IMR-90 (cell line): ENCODE measurements at regions not wholly inside any gene's neighbourhood (a gene's known extent, or its start where the extent isn't known, plus 50 kb on each side); places are given as distances from the start of the nearest gene placed in this dataset.

ENCODE experiments used
- ATAC-seq: fragments of 200-7000 bp; cut with Tn5 transposase; 2 replicates; pipeline ENCODE4 v1.9.1; 2020; ENCODE audit warnings: low read depth, mild to moderate bottlenecking, moderate library complexity
- BruUV-seq: library from RNA; stranded (reverse); fragments of 400-500 nt; replicated peaks from 2 replicates; lab custom pipeline; 2021; lab: Mats Ljungman, UMichigan
- CTCF ChIA-PET: fragments of 300-600 bp; formaldehyde crosslinking; extraction: SDS; loops from one replicate; lab custom pipeline; 2021; ENCODE audit warnings: antibody characterized with exemption; lab: Yijun Ruan, JAX
- POLR2A ChIA-PET: fragments of 300-600 bp; sonication (Branson Sonifier 250); formaldehyde crosslinking; loops from one replicate; lab custom pipeline; 2022; ENCODE audit warnings: antibody characterized with exemption; ENCODE audit not compliant: unreplicated experiment; lab: Charles Lee
- DNase-seq: peaks from one replicate; pipeline ENCODE4 v3.0.0; 2013
- H2AFZ ChIP-seq: replicated peaks from 2 replicates; pipeline ENCODE3; 2013; ENCODE audit warnings: low read length, mild to moderate bottlenecking; ENCODE audit not compliant: poor library complexity
- H2AK5ac ChIP-seq: 2 replicates; pipeline ENCODE4 v1.6.1; 2013; ENCODE audit warnings: low read depth, low read length, inconsistent platforms
- H2AK9ac ChIP-seq: replicated peaks from 2 replicates; pipeline ENCODE3; 2013; ENCODE audit warnings: mild to moderate bottlenecking, low read depth, low read length, moderate library complexity; ENCODE audit not compliant: poor library complexity
- H2BK120ac ChIP-seq: 2 replicates; pipeline ENCODE4 v1.6.1; 2013; ENCODE audit warnings: low read depth, low read length, inconsistent platforms
- H2BK15ac ChIP-seq: 3 replicates; pipeline ENCODE4 v1.6.1; 2013; ENCODE audit warnings: low read depth, low read length, inconsistent platforms
- H2BK20ac ChIP-seq: 2 replicates; pipeline ENCODE4 v1.6.1; 2013; ENCODE audit warnings: low read depth, mild to moderate bottlenecking, inconsistent platforms, low read length, moderate library complexity
- H2BK5ac ChIP-seq: 2 replicates; pipeline ENCODE4 v1.6.1; 2013; ENCODE audit warnings: mild to moderate bottlenecking, low read depth, low read length, inconsistent platforms; ENCODE audit not compliant: poor library complexity, severe bottlenecking
- H3K14ac ChIP-seq: replicated peaks from 2 replicates; pipeline ENCODE4 v1.6.1; 2013; ENCODE audit warnings: low read depth, low read length, inconsistent platforms
- H3K18ac ChIP-seq: 2 replicates; pipeline ENCODE4 v1.6.1; 2013; ENCODE audit warnings: low read depth, low read length, control low read depth
- H3K23ac ChIP-seq: 2 replicates; pipeline ENCODE4 v1.6.1; 2013; ENCODE audit warnings: low read depth, low read length, inconsistent platforms
- H3K27ac ChIP-seq: 2 replicates; pipeline ENCODE4 v1.5.1; 2013; ENCODE audit warnings: mild to moderate bottlenecking, control low read depth, low read length; ENCODE audit not compliant: insufficient read depth
- H3K27me3 ChIP-seq: 2 replicates; pipeline ENCODE4 v1.6.1; 2013; ENCODE audit warnings: low read length; ENCODE audit not compliant: control insufficient read depth, insufficient read depth
- H3K36me3 ChIP-seq: 2 replicates; pipeline ENCODE4 v1.6.1; 2013; ENCODE audit warnings: low read length, mixed read lengths; ENCODE audit not compliant: control insufficient read depth, insufficient read depth
- H3K4ac ChIP-seq: 2 replicates; pipeline ENCODE4 v1.6.1; 2013; ENCODE audit warnings: low read depth, low read length, inconsistent platforms
- H3K4me1 ChIP-seq: 2 replicates; pipeline ENCODE4 v1.6.1; 2013; ENCODE audit warnings: low read length, mixed read lengths; ENCODE audit not compliant: control insufficient read depth, insufficient read depth
- H3K4me2 ChIP-seq: 2 replicates; pipeline ENCODE4 v1.6.1; 2013; ENCODE audit warnings: low read depth, mild to moderate bottlenecking, control low read depth, low read length, moderate library complexity
- H3K4me3 ChIP-seq: 2 replicates; pipeline ENCODE4 v1.5.1; 2013; ENCODE audit warnings: low read depth, mild to moderate bottlenecking, control low read depth, low read length, moderate library complexity; ENCODE audit not compliant: insufficient read depth
- H3K56ac ChIP-seq: 2 replicates; pipeline ENCODE4 v1.6.1; 2013; ENCODE audit warnings: low read length, inconsistent platforms; ENCODE audit not compliant: insufficient read depth; ENCODE audit errors: extremely low read depth
- H3K79me1 ChIP-seq, 2 experiments: 2 replicates each; pipeline ENCODE4 v1.6.1; 2013; ENCODE audit warnings: low read length in 2 of 2, inconsistent platforms in 1 of 2, low read depth in 1 of 2
- H3K9ac ChIP-seq: 2 replicates; pipeline ENCODE4 v1.6.1; 2013; ENCODE audit warnings: low read depth, low read length, control low read depth
- H3K9me1 ChIP-seq: 2 replicates; pipeline ENCODE4 v1.6.1; 2013; ENCODE audit warnings: low read length, inconsistent platforms; ENCODE audit not compliant: insufficient read depth
- H3K9me3 ChIP-seq: 2 replicates; pipeline ENCODE4 v1.6.1; 2013; ENCODE audit warnings: low read length; ENCODE audit not compliant: control insufficient read depth, insufficient read depth
- H4K20me1 ChIP-seq: 2 replicates; pipeline ENCODE4 v1.6.1; 2013; ENCODE audit warnings: low read length, inconsistent platforms; ENCODE audit not compliant: insufficient read depth
- H4K5ac ChIP-seq: 2 replicates; pipeline ENCODE4 v1.6.1; 2013; ENCODE audit warnings: mild to moderate bottlenecking, low read depth, low read length, control low read depth
- H4K8ac ChIP-seq, 2 experiments: 2 replicates each; pipeline ENCODE4 v1.6.1; 2013; ENCODE audit warnings: low read depth in 2 of 2, low read length in 2 of 2, control low read depth in 1 of 2, inconsistent platforms in 1 of 2
- H4K91ac ChIP-seq: 2 replicates; pipeline ENCODE4 v1.6.1; 2013; ENCODE audit warnings: low read depth, low read length, inconsistent platforms; ENCODE audit not compliant: insufficient read depth
- FOS ChIP-seq: fragments of 150-350 bp; IDR thresholded peaks from 2 replicates; pipeline ENCODE4 v1.6.1; 2016; ENCODE audit warnings: low read depth, low read length
- MAFK ChIP-seq: IDR thresholded peaks from 2 replicates; pipeline ENCODE4 v1.6.1; 2012; ENCODE audit warnings: low read depth, low read length, improper control_type of control experiment
- POLR2A ChIP-seq: IDR thresholded peaks from 2 replicates; pipeline ENCODE4 v1.6.1; 2012; ENCODE audit warnings: mild to moderate bottlenecking, low read depth, low read length
- RAD21 ChIP-seq: IDR thresholded peaks from 2 replicates; pipeline ENCODE4 v1.6.1; 2012; ENCODE audit warnings: low read length, improper control_type of control experiment
- whole genome bisulfite sequencing, 2 experiments: methylation state at CpG; one replicate each; pipeline versions ENCODE4 v1.1.5 to v1.1.7; 2013; ENCODE audit warnings: missing lambda C conversion rate in 2 of 2; ENCODE audit not compliant: insufficient read length in 1 of 2; ENCODE audit errors: extremely low coverage in 2 of 2; 5-methylcytosine and 5-hydroxymethylcytosine counted together
- dilution Hi-C: fragments of 300-500 bp; cut with HindIII; formaldehyde crosslinking; loops from one replicate; pipeline ENCODE4 v1.14.3; 2018; ENCODE audit warnings: low sequenced_read_pairs; ENCODE audit not compliant: unreplicated experiment
- in situ Hi-C: fragments of 300-500 bp; cut with MboI; formaldehyde crosslinking; loops from 3 replicates; pipeline ENCODE4 v1.14.3; 2019; ENCODE audit warnings: low sequenced_read_pairs, inconsistent platforms, mixed read lengths
- intact Hi-C: fragments of 100-400 bp; cut with micrococcal nuclease; formaldehyde crosslinking; loops from 2 replicates; pipeline ENCODE4 v1.10.0; 2022

- in situ Hi-C loops (no loop called here), dilution Hi-C loops (no loop called here)
Observed at GRCh38 chr4:3712936-3713335, 53.2 kb upstream of the ADRA2C start.

More at GRCh38 chr4:3712936-3713335, 53.2 kb upstream of the ADRA2C start:
- Histone ChIP-seq H3K18ac (no peak overlapping the region), H2BK20ac (no peak overlapping the region), H2BK15ac (no peak overlapping the region), H4K91ac (no peak overlapping the region), H2AK5ac (no peak overlapping the region), H3K4me3 (no peak overlapping the region), H4K20me1 (no peaks in the 10 kb centered on the region; the same call in 1 of the 2 replicates), H3K4me2 (no peak overlapping the region), H4K5ac (no peak overlapping the region), H3K4me1 (no peaks in the 10 kb centered on the region), H3K56ac (no peak overlapping the region), H2AFZ (no peak overlapping the region), H3K79me1 (no peaks in the 10 kb centered on the region), H3K36me3 (no peaks in the 10 kb centered on the region), H3K9me1 (peaks cover 3% of the 10 kb centered on the region; the same call in 1 of the 2 replicates), H3K4ac (no peak overlapping the region), H3K27ac (no peak overlapping the region), H3K9me3 (peaks cover 1% of the 10 kb centered on the region), H3K27me3 (peaks cover 13% of the 10 kb centered on the region; the same call in 1 of the 2 replicates), H3K23ac (no peak overlapping the region), H2BK5ac (no peak overlapping the region), H4K8ac (no peak overlapping the region), H2BK120ac (no peak overlapping the region), H3K9ac (no peak overlapping the region), H3K14ac (no peak overlapping the region), H2AK9ac (no peak overlapping the region)
- TF ChIP-seq MAFK (no peak), FOS (no peak), POLR2A (no peak), RAD21 (no peak)
- 84% methylated on average over 5 of the region's 20 CpGs; no CpG with 5 or more reads in 1 of the 2 experiments for WGBS, 2 experiments
- no TSS peak for BruUV-seq
- intact Hi-C loops: no loop called here
- no peak for ATAC-seq
- ChIA-PET CTCF (no interaction called here), POLR2A (no interaction called here)
- no peak for DNase-seq
